ENCODE measurements at regions not wholly inside any gene's neighbourhood (a gene's known extent, or its start where the extent isn't known, plus 50 kb on each side); places are given as distances from the start of the nearest gene placed in this dataset.
"Not testable (repeated sequence)": the region's sequence is repeated elsewhere in the genome, so short reads cannot be mapped to it uniquely, and the experiment has no call there.

DNA sequence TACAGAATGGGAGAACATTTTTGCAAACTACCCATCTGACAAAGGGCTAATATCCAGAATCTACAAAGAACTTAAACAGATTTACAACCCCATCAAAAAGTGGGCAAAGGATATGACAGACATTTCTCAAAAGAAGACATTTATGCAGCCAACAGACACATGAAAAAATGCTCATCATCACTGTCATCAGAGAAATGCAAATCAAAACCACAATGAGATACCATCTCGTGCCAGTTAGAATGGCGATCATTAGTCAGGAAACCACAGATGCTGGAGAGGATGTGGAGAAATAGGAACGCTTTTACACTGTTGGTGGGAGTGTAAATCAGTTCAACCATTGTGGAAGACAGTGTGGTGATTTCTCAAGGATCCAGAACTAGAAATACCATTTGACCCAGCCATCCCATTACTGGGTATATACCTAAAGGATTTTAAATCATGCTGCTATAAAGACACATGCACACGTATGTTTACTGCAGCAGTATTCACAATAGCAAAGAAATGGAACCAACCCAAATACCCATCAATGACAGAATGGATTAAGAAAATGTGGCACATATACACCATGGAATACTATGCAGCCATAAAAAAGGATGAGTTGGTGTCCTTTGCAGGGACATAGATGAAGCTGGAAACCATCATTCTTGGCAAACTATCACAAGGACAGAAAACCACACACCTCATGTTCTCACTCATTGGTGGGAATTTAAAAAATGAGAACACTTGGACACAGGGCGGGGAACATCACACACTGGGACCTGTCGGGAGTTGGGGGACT, 317.7 kb upstream of the THBS1 start:
- not testable (repeated sequence) for DNase-seq

DNA sequence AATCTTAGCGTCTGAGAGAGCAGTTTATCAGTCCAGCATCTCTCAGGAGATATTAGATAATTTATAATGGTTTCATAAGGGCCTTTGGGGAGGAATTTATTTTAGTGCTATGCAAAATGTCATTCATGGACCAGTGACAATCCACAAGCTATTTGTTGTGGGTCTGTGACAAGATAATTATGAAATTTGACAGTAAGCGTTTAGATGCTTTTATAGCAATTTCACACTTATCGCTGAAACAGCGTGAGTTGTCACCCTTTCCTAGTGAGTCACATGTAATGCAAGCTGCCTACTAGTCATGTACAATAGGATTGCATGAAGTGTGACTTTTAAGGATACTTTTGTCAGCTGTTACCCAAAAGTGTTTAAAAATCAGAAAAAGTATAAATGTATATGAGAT, 315.6 kb upstream of the THBS1 start:
- no peak for DNase-seq

GRCh38 chr15:39266890-39267289, 314.0 kb upstream of the THBS1 start:
- DNase-seq: no peak

DNA sequence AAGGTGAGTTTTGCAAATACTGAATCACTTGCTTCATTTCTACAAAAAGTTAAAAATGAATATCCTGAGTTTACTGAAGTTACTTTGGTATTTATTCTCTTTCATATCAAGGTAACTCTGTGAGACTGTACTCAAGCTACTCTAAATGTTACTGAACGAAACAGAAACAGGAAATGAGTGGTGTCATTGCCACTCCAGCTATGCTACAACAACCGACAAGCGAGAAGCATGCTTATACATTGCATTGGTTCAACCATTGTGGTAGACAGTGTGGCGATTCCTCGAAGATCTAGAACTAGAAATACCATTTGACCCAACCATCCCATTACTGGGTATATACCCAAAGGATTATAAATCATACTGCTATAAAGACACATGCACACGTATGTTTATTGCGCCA, 313.2 kb upstream of the THBS1 start:
- no peak for DNase-seq

DNA sequence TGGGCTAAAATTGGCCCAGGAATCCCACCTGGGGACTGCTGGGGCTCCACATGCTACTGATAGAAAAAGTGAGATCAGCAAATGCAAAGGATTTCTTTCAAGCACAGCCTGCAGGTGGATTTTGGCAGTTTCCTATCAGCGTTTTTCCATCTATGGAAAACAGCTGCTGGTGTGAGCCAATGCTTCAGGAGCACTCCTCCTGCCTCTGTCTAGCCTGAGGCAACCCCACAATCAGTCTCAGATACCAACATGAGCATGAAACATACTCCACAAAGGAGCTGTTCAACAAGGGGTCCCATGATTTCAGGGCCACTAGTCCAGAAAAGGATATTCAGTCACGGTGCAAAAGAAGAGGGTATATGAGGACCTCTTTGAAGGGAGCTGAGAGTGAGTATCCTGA, 311.5 kb upstream of the THBS1 start:
- no peak for DNase-seq

DNA sequence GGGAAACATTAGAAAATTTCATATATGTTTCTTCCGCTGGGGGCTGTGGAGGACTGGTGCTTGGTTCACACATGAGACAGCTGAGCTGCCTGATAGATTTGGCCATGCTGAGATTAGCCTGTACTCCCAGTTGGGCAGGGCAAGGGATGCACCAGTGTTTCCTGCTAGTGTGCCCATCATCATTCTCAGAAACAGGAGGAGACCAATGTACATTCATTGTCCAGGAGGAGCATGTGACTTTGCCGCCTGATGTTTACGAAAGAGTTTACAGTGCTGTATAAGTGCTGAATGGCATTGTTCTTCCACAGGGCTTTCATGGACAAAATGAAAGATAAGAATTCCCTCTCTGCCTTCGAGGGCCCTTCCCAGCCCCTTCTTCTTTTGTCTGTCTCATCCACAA, 311.1 kb upstream of the THBS1 start:
- DNase-seq: no peak

DNA sequence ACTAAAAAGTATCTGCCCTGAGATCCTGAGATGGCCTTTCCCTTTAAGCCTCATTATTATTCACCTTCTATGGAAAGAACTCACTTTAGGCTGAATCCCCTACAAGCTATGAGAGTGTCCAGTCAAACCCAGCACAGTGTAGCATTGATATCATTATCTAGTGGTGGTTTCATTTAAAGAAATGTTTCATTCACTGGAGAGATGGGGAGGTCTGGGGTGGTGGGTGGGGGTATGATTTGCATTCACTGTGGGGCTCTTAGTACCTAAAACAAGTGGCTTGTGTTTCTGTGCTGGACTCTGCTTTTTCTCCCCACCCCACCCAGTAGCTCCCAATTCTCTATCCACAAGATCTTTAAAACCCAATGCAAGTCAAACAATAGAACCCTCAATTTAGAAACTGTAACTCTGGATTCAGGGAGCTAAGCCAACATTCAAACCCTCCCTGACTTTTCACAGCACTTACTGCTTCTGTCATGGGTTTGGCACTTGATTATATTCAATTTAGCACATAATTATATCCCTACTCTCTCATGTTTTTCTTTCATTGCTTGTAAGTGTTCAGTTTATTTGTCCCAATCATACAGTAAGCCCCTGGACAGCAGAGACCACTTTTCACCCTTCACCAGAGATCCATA, 310.5 kb upstream of the THBS1 start:
- DNase-seq: no peak

DNA sequence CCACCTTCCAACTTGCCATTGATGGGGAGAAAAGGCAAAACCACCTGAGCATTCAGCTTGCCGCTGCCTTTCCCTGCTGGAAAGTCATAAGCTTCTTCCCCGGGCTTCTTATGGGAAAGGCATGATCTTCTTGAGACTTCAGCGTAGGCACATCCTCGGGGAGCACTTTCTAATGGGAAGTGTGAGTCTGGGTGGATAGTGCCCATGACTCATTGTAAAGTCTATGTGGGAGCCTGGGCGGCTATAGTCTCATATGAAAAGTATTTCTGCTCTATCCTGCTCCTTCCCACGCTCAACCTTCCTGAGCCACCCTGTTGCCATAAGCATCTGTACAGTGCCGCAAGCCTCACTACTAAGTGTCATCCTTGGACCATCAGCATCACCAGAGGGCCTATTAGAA, 309.9 kb upstream of the THBS1 start:
- no peak for DNase-seq

- no peak for DNase-seq
Observed at GRCh38 chr15:39272901-39273300, 308.0 kb upstream of the THBS1 start.

DNA sequence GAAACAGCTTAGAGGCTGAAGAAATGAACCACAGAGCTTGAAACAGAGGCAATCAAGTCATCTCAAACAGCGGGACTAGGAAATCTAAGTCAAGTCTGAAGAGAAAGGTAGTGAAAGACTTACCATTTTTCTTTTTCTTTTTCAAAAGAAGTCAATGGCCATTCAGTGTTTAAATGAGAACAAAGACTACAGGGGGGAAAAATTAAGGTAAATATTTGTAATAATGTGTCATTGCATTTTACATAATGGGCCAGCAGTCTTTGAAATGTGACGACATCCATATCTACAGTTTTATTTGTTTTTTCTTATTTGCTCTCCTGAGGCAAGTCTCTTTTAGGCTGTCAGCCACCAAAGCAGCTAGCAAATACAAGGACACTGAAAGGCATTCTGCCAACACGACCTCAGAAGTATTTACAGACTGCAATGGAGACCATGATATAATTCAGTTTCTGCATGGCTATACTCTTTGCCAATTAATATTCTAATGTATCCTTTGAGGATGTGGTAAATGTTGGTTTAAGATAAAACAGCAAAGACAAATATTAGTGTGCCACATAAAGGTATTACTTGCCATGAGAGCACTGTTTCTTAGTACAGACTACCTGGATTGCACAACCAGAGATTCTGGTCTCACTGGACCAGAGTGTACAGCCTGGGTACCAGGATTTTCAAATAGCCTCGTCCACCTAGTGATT, 307.0 kb upstream of the THBS1 start:
- DNase-seq: no peak

DNA sequence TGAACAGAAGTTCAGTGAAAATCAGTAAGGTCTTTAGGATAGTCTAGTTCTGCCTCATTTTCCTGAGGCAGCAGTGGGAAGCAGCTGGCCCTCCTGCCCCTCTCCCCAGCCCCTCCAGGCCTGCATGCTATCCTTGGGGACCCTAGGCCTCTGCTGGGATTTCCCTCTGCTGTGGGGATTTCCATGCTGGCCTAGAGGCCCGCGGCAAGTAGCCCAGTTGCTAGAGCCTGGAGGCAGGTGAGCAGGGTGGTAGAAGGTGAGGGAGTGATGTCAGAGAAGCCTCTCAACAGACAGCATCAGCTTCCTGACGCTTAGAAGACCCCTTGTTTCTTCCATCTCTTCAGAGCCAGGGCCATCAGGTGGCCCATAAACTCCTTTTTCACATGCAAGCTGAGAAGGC, 305.8 kb upstream of the THBS1 start:
- no peak for DNase-seq

GRCh38 chr15:39279311-39279710, 301.6 kb upstream of the THBS1 start:
- no peak for DNase-seq

- DNase-seq: no peak
Observed at GRCh38 chr15:39281094-39281493, 299.8 kb upstream of the THBS1 start.

GRCh38 chr15:39282663-39283208, 298.1 kb upstream of the THBS1 start:
- no peak for DNase-seq

DNA sequence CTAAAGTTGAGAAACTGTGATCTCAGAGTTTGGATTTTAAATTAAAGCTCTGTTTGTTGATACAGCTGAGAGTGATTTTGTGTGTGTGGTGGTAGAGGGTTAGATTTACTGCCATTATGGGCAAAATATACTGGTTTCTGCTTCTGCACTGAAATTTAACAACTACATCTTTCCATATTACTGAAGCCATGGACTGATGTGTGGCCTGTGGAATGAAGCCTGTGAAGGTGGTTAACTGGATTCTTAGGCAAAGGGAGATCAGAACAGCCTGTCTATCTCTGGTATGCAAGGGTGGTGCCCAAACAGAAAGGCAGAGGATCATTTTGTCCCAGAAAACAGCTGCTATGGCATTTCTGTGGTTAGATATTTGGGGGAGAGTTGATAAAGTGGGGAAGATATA, 297.3 kb upstream of the THBS1 start:
- no peak for DNase-seq

GRCh38 chr15:39285071-39285470, 295.8 kb upstream of the THBS1 start:
- DNase-seq: no peak

DNA sequence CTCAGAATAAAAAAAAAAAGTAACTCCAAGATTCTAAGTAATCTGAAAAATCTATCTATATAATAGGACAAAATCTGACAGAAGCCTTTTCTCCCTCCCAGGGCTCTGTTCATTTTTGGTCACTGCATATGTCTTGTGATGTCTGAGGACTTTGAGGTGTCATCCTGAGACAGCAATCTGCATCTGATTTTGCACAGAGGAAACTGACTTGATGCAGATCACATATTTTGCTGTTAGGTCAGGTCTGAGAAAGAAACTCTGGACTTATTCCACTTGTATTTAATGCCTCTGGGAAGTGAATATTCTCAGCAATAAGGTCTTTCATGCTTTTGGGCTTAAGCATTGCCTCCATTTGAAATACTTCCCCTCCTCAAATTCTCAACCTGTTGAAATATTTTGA, 295.2 kb upstream of the THBS1 start:
- DNase-seq: no peak

GRCh38 chr15:39286706-39287105, 294.2 kb upstream of the THBS1 start:
- DNase-seq: no peak

DNA sequence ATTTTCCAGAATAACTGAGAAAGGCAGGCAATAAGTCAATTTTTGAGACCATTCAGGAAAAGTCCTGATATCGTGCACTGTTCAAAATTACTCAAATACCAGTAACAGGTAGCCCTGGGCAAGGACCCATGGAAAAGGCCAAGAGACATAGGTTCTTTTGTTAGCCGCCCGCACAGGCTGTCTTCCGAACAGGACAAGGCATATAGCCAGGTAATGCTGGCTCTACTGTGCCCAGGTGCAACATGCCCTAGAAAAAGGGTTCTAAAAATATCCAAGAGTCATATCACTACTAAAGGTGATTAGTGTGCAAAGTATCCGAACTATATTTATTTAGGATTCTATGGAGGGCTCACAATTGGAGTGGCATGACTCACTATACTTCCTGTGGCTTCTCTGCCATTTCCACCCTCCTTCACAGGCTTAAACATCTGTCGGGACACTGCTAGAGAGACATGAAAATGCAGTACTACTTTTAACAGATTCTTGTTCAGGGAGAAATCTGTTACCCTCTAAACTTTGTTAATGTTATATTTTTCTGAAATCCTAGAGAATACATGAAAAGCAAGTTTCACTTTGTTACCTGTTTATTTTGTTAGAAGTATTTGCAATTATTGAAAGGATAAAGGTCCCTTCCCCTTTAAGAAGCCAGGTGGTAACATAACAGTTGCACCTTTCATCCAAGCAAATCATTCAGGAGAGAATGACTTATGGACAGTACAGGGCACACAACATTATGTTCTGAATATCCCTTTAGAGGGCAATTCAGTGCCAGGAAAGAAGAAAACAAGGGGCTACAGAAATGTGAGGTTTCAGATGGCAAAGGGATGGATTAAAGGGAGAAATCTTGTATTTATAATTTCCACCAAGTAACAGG, 293.3 kb upstream of the THBS1 start:
- no peak for DNase-seq

DNA sequence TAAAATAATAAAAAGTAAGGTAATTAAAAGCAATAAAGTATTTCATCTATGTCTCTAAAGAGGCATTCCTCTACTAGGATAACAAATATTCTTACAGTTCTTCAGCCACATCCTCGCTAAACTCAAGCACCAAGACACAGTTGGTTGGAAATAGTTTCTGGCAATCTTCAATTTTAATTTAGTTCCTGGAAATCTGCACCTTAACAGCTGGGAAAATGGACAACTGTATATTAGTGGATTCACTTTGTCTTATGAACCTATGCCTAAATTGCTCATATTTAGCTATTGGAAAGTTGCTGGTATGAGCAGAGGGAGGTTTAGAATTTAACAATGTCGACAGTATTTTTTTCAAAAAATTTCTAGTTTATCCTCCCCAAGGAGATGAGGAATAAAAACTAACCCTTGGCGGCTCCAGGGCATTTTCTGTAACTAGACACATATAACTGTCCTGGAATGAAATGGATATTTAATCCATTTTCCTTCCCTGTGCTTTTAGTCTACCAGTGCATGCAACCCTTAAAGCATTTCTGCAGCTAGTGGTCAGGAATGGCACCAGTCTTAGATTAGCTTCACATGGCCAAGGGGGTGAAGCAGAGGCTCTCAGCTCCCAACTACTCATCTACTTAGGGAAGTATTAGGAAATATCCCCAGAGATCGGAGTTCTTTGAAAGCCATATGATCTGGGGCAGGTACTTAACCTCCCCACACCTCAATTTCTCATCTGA, 290.0 kb upstream of the THBS1 start:
- no peak for DNase-seq

- DNase-seq: no peak
Observed at GRCh38 chr15:39291690-39292089, 289.2 kb upstream of the THBS1 start.

- no peak for DNase-seq
Observed at GRCh38 chr15:39296955-39297354, 283.9 kb upstream of the THBS1 start.

Measured in stimulated activated CD4-positive, alpha-beta T cell treated with anti-CD3 and anti-CD28 coated beads, Interleukin-1b, Interleukin-23, amount 100 ng/mL, for 48 hours (primary cell).